Endothelial cell of umbilical vein (primary cell): ENCODE measurements at regions not wholly inside any gene's neighbourhood (a gene's known extent, or its start where the extent isn't known, plus 50 kb on each side); places are given as distances from the start of the nearest gene placed in this dataset.

Experiments used
- BruUV-seq: library from RNA; stranded (reverse); fragments of 400-500 nt; replicated peaks from 2 replicates; lab custom pipeline; 2021; lab: Mats Ljungman, UMichigan
- CTCF ChIA-PET: fragments of 300-600, 350-600 bp; sonication (Branson Sonifier 250); formaldehyde crosslinking; loops from one replicate; lab custom pipeline; 2021; ENCODE audit warnings: antibody characterized with exemption, inconsistent platforms; lab: Charles Lee
- POLR2A ChIA-PET: fragments of 300-600, 350-600 bp; sonication (Branson Sonifier 250); formaldehyde crosslinking; loops from one replicate; lab custom pipeline; 2021; ENCODE audit warnings: antibody characterized with exemption, inconsistent platforms; lab: Charles Lee
- DNase-seq: peaks from one replicate; pipeline ENCODE4 v3.0.0-alpha.2; 2011; ENCODE audit warnings: low read depth, low spot score
- FAIRE-seq: peaks from 2 replicates; lab custom pipeline; 2011; peaks lifted over from hg19 to GRCh38; lab: Jason Lieb, UNC
- H2AFZ ChIP-seq: 2 replicates; pipeline ENCODE4 v1.6.0; 2012; ENCODE audit warnings: low read depth, low read length, control low read depth, inconsistent platforms
- H3K27ac ChIP-seq: 2 replicates; pipeline ENCODE4 v1.5.1; 2011; ENCODE audit warnings: low read depth, mild to moderate bottlenecking, control low read depth, low read length, moderate library complexity; ENCODE audit not compliant: insufficient read depth
- H3K27me3 ChIP-seq, 2 experiments: 2 replicates each; pipeline versions ENCODE4 v1.6.0 to v1.6.1; 2011; ENCODE audit warnings: low read length in 2 of 2, mixed read lengths in 1 of 2; ENCODE audit not compliant: control insufficient read depth in 2 of 2, insufficient read depth in 2 of 2
- H3K36me3 ChIP-seq, 2 experiments: 2 replicates in 1 of 2; 3 replicates in 1 of 2; pipeline ENCODE4 v1.5.1; 2011; ENCODE audit warnings: low read length in 2 of 2, mild to moderate bottlenecking in 1 of 2, moderate library complexity in 1 of 2; ENCODE audit not compliant: control insufficient read depth in 2 of 2, insufficient read depth in 2 of 2; ENCODE audit errors: extremely low read depth in 1 of 2
- H3K4me1 ChIP-seq: 3 replicates; pipeline ENCODE4 v1.5.1; 2011; ENCODE audit warnings: mild to moderate bottlenecking, low read length; ENCODE audit not compliant: control insufficient read depth, insufficient read depth; ENCODE audit errors: extremely low read depth
- H3K4me2 ChIP-seq: 2 replicates; pipeline ENCODE4 v1.6.1; 2011; ENCODE audit warnings: low read length, control low read depth, mixed read lengths; ENCODE audit not compliant: insufficient read depth
- H3K4me3 ChIP-seq, 3 experiments: fragments of 200-600 bp in 1 of 3; sonication (generic), shearing (Covaris generic) in 1 of 3; replicated peaks in 1 of 3; 2 replicates each; pipeline ENCODE4 v1.5.1; 2011 to 2016; ENCODE audit warnings: control low read depth in 3 of 3, low read length in 3 of 3, mild to moderate bottlenecking in 2 of 3, inconsistent platforms in 1 of 3, low read depth in 1 of 3, moderate library complexity in 1 of 3; ENCODE audit not compliant: insufficient read depth in 1 of 3
- H3K79me2 ChIP-seq: 2 replicates; pipeline ENCODE4 v1.6.0; 2012; ENCODE audit warnings: low read length, inconsistent platforms; ENCODE audit not compliant: control insufficient read depth, insufficient read depth
- H3K9ac ChIP-seq: replicated peaks from 2 replicates; pipeline ENCODE3; 2011; ENCODE audit warnings: low read length, control low read depth; ENCODE audit not compliant: insufficient read depth; ENCODE audit errors: extremely low read depth
- H3K9me1 ChIP-seq: replicated peaks from 3 replicates; pipeline ENCODE4 v1.6.0; 2011; ENCODE audit warnings: mild to moderate bottlenecking, low read length; ENCODE audit not compliant: control insufficient read depth, insufficient read depth; ENCODE audit errors: extremely low read depth
- H3K9me3 ChIP-seq: replicated peaks from 2 replicates; pipeline ENCODE4 v1.5.1; 2012; ENCODE audit warnings: low read length, inconsistent platforms; ENCODE audit not compliant: control insufficient read depth, insufficient read depth
- H4K20me1 ChIP-seq: replicated peaks from 2 replicates; pipeline ENCODE3; 2011; ENCODE audit warnings: mild to moderate bottlenecking, low read length; ENCODE audit not compliant: control insufficient read depth, insufficient read depth; ENCODE audit errors: extremely low read depth
- CTCF ChIP-seq, 2 donors: IDR thresholded peaks; 1 replicate in 1 of 2; 2 replicates in 1 of 2; pipeline ENCODE4 v1.5.1; 2011; ENCODE audit warnings: low read length in 2 of 2, mild to moderate bottlenecking in 2 of 2, moderate library complexity in 2 of 2, control low read depth in 1 of 2, inconsistent platforms in 1 of 2, low read depth in 1 of 2; ENCODE audit not compliant: insufficient read depth in 1 of 2; ENCODE audit errors: extremely low read depth in 1 of 2
- EZH2 ChIP-seq: IDR thresholded peaks from 2 replicates; pipeline ENCODE4 v1.6.1; 2012; ENCODE audit warnings: borderline replicate concordance, low read depth, mild to moderate bottlenecking, moderate library complexity, low read length, inconsistent platforms; ENCODE audit not compliant: severe bottlenecking
- FOS ChIP-seq: IDR thresholded peaks from 2 replicates; pipeline ENCODE4 v1.6.1; 2011; ENCODE audit warnings: mild to moderate bottlenecking, low read length, moderate library complexity, borderline replicate concordance; ENCODE audit not compliant: insufficient read depth
- JUN ChIP-seq: IDR thresholded peaks from 2 replicates; pipeline ENCODE4 v1.6.1; 2011; ENCODE audit warnings: borderline replicate concordance, low read depth; ENCODE audit not compliant: insufficient read length, insufficient read depth
- POLR2A ChIP-seq: IDR thresholded peaks from 2 replicates; pipeline ENCODE4 v1.6.1; 2012; ENCODE audit warnings: low read depth, mild to moderate bottlenecking, control low read depth, low read length
- POLR2AphosphoS5 ChIP-seq: IDR thresholded peaks from 2 replicates; pipeline ENCODE4 v1.6.1; 2012; ENCODE audit warnings: low read depth, mild to moderate bottlenecking, control low read depth, low read length, moderate library complexity; ENCODE audit not compliant: insufficient read depth
- dilution Hi-C: fragments of 300-500 bp; cut with MboI; formaldehyde crosslinking; loops from one replicate; pipeline ENCODE4 v1.15.0; 2019; ENCODE audit warnings: low sequenced_read_pairs; ENCODE audit not compliant: extremely low pct_ligation_motif_present
- intact Hi-C: fragments of 100-400 bp; cut with micrococcal nuclease; formaldehyde crosslinking; loops from one replicate; pipeline ENCODE4 v1.10.0; 2022

GRCh38 chr6:137305691-137306090 lies 86.5 kb upstream of the IFNGR1 start:
- Histone ChIP-seq H3K79me2 (no peaks in the 10 kb centered on the region), H3K36me3 (no peaks in the 10 kb centered on the region), H2AFZ (no peak overlapping the region), H3K4me3 (no peak overlapping the region), H4K20me1 (no peaks in the 10 kb centered on the region), H3K27me3 (peaks cover 0 to 5% of the 10 kb centered on the region in 2 experiments), H3K9me1 (no peaks in the 10 kb centered on the region), H3K9me3 (no peaks in the 10 kb centered on the region), H3K27ac (no peak overlapping the region), H3K4me1 (peaks cover 4% of the 10 kb centered on the region), H3K9ac (no peak overlapping the region), H3K4me2 (no peak overlapping the region)
- FAIRE-seq, result no peak
- dilution Hi-C loops, result no loop called here
- ChIA-PET POLR2A (no interaction called here), CTCF (interaction anchor here (0.6 kb wide), 1 partner anchor 15 kb away, joined by 3 read pairs; no protein-coding TSS in a partner anchor)
- intact Hi-C loops, result no loop called here
- TF ChIP-seq FOS (no peak), EZH2 (no peak), CTCF (IDR thresholded peaks at IDR 0.05; ENCODE audit: extremely low read depth in 1 of 2, insufficient read depth in 1 of 2, low read depth in 1 of 2, low read length in 2 of 2) (no peak), POLR2AphosphoS5 (no peak), JUN (no peak), POLR2A (no peak)
- BruUV-seq, result no TSS peak
- DNase-seq, result no peak
